OCI-LY1 (cell line): ENCODE measurements at regions not wholly inside any gene's neighbourhood (a gene's known extent, or its start where the extent isn't known, plus 50 kb on each side); places are given as distances from the start of the nearest gene placed in this dataset.

ENCODE experiments used
- H2AFZ ChIP-seq: fragments of 200-600 bp; sonication (generic), shearing (Covaris generic); 2 replicates; pipeline ENCODE4 v1.6.0; 2014; ENCODE audit warnings: antibody characterized with exemption, mild to moderate bottlenecking, low read length
- H3F3A ChIP-seq: fragments of 200-600 bp; sonication (generic), shearing (Covaris generic); 2 replicates; pipeline ENCODE4 v1.6.0; 2014; ENCODE audit warnings: mild to moderate bottlenecking, antibody characterized with exemption, low read length, moderate library complexity; ENCODE audit not compliant: insufficient read depth
- H3K27ac ChIP-seq: fragments of 200-600 bp; sonication (generic); 2 replicates; pipeline ENCODE4 v1.5.1; 2014; ENCODE audit warnings: low read length, mixed run types, mild to moderate bottlenecking, low read depth; ENCODE audit not compliant: poor library complexity, severe bottlenecking
- H3K27me3 ChIP-seq: fragments of 200-600 bp; sonication (generic); 2 replicates; pipeline ENCODE4 v1.6.0; 2014; ENCODE audit warnings: antibody characterized with exemption, mild to moderate bottlenecking, low read length, moderate library complexity; ENCODE audit not compliant: insufficient read depth
- H3K36me3 ChIP-seq: fragments of 200-600 bp; sonication (generic); 2 replicates; pipeline ENCODE4 v1.6.1; 2014; ENCODE audit warnings: mild to moderate bottlenecking, antibody characterized with exemption, low read length, moderate library complexity, mixed read lengths; ENCODE audit not compliant: insufficient read depth
- H3K4me1 ChIP-seq: fragments of 200-600 bp; sonication (generic); 2 replicates; pipeline ENCODE4 v1.5.1; 2014; ENCODE audit warnings: mild to moderate bottlenecking, low read length, moderate library complexity; ENCODE audit not compliant: insufficient read depth, severe bottlenecking
- H3K4me2 ChIP-seq: fragments of 200-600 bp; sonication (generic), shearing (Covaris generic); 2 replicates; pipeline ENCODE4 v1.6.1; 2014; ENCODE audit warnings: low read length
- H3K4me3 ChIP-seq: fragments of 200-600 bp; sonication (generic); 2 replicates; pipeline ENCODE4 v1.5.1; 2014; ENCODE audit warnings: low read length, low read depth, mild to moderate bottlenecking, mixed read lengths; ENCODE audit not compliant: poor library complexity, severe bottlenecking
- H3K79me2 ChIP-seq: fragments of 200-600 bp; shearing (Covaris generic); 2 replicates; pipeline ENCODE4 v1.6.1; 2016; ENCODE audit warnings: mixed run types, low read length, mixed read lengths; ENCODE audit not compliant: insufficient read depth
- H3K9ac ChIP-seq: fragments of 200-600 bp; sonication (generic), shearing (Covaris generic); 2 replicates; pipeline ENCODE4 v1.6.1; 2014; ENCODE audit warnings: mild to moderate bottlenecking, low read length, mixed read lengths
- H3K9me2 ChIP-seq: fragments of 200-600 bp; sonication (generic), shearing (Covaris generic); 2 replicates; pipeline ENCODE4 v1.6.1; 2014; ENCODE audit warnings: low read depth, mild to moderate bottlenecking, low read length, mixed read lengths
- H3K9me3 ChIP-seq: fragments of 200-600 bp; shearing (Covaris generic); 2 replicates; pipeline ENCODE4 v1.6.1; 2014; ENCODE audit warnings: low read length, mixed read lengths
- H4K20me1 ChIP-seq: fragments of 200-600 bp; sonication (generic), shearing (Covaris generic); 2 replicates; pipeline ENCODE4 v1.6.0; 2016; ENCODE audit warnings: mild to moderate bottlenecking, low read length; ENCODE audit not compliant: insufficient read depth
- CTCF ChIP-seq: fragments of 200-600 bp; sonication (generic), shearing (Covaris generic); IDR thresholded peaks from 2 replicates; pipeline ENCODE4 v1.5.1; 2017; ENCODE audit warnings: mild to moderate bottlenecking, antibody characterized with exemption, low read length, moderate library complexity, mixed read lengths
- EZH2 ChIP-seq: fragments of 200-600 bp; sonication (generic), shearing (Covaris generic); IDR thresholded peaks from 2 replicates; pipeline ENCODE4 v1.8.0; 2017; ENCODE audit warnings: borderline replicate concordance, mixed run types, mild to moderate bottlenecking, antibody characterized with exemption, low read length, moderate library complexity, mixed read lengths

GRCh38 chr12:19692091-19692490 lies 252.8 kb downstream of the AEBP2 start:
- H3K79me2 ChIP-seq = no peaks in the 10 kb centered on the region
- no peak overlapping the region for H3K27ac ChIP-seq

GRCh38 chr12:19692566-19692965 lies 253.3 kb downstream of the AEBP2 start:
- Histone ChIP-seq H3K9me2 (no peaks in the 10 kb centered on the region), H3K4me3 (no peak overlapping the region), H3K27me3 (no peaks in the 10 kb centered on the region), H3K4me2 (no peak overlapping the region), H4K20me1 (no peaks in the 10 kb centered on the region), H3K4me1 (no peaks in the 10 kb centered on the region), H3F3A (no peaks in the 10 kb centered on the region), H3K36me3 (no peaks in the 10 kb centered on the region), H2AFZ (no peak overlapping the region), H3K9ac (no peak overlapping the region), H3K9me3 (no peaks in the 10 kb centered on the region), H3K27ac (no peak overlapping the region), H3K79me2 (no peaks in the 10 kb centered on the region)
- TF ChIP-seq EZH2 (no peak), CTCF (no peak)

More at GRCh38 chr12:19692091-19692490, 252.8 kb downstream of the AEBP2 start:
- Histone ChIP-seq H4K20me1 (no peaks in the 10 kb centered on the region), H3K9ac (no peak overlapping the region), H3F3A (no peaks in the 10 kb centered on the region), H3K4me2 (no peak overlapping the region), H3K4me3 (no peak overlapping the region), H3K9me2 (no peaks in the 10 kb centered on the region), H3K9me3 (no peaks in the 10 kb centered on the region), H3K4me1 (no peaks in the 10 kb centered on the region), H2AFZ (no peak overlapping the region), H3K36me3 (no peaks in the 10 kb centered on the region), H3K27me3 (no peaks in the 10 kb centered on the region)
- TF ChIP-seq EZH2 = no peak
- no peak for TF ChIP-seq CTCF

- H3F3A ChIP-seq = no peaks in the 10 kb centered on the region
- H3K36me3 ChIP-seq = no peaks in the 10 kb centered on the region
- no peaks in the 10 kb centered on the region for H4K20me1 ChIP-seq
- H3K4me2 ChIP-seq = no peak overlapping the region
- no peaks in the 10 kb centered on the region for H3K27me3 ChIP-seq
- no peak overlapping the region for H3K9ac ChIP-seq
- no peaks in the 10 kb centered on the region for H3K9me2 ChIP-seq
- no peak overlapping the region for H3K27ac ChIP-seq
- H2AFZ ChIP-seq = no peak overlapping the region
- TF ChIP-seq EZH2 (no peak), CTCF (no peak)
- H3K9me3 ChIP-seq = no peaks in the 10 kb centered on the region
- H3K79me2 ChIP-seq = no peaks in the 10 kb centered on the region
- no peaks in the 10 kb centered on the region for H3K4me1 ChIP-seq
- H3K4me3 ChIP-seq = no peak overlapping the region
Observed at GRCh38 chr12:19694627-19695026, 255.3 kb downstream of the AEBP2 start.
